Endothelial cell of umbilical vein (primary cell): ENCODE measurements at regions not wholly inside any gene's neighbourhood (a gene's known extent, or its start where the extent isn't known, plus 50 kb on each side); places are given as distances from the start of the nearest gene placed in this dataset.

Experiments
- BruUV-seq: library from RNA; stranded (reverse); fragments of 400-500 nt; replicated peaks from 2 replicates; lab custom pipeline; 2021; lab: Mats Ljungman, UMichigan
- CTCF ChIA-PET: fragments of 300-600, 350-600 bp; sonication (Branson Sonifier 250); formaldehyde crosslinking; loops from one replicate; lab custom pipeline; 2021; ENCODE audit warnings: antibody characterized with exemption, inconsistent platforms; lab: Charles Lee
- POLR2A ChIA-PET: fragments of 300-600, 350-600 bp; sonication (Branson Sonifier 250); formaldehyde crosslinking; loops from one replicate; lab custom pipeline; 2021; ENCODE audit warnings: antibody characterized with exemption, inconsistent platforms; lab: Charles Lee
- DNase-seq: peaks from one replicate; pipeline ENCODE4 v3.0.0-alpha.2; 2011; ENCODE audit warnings: low read depth, low spot score
- FAIRE-seq: peaks from 2 replicates; lab custom pipeline; 2011; peaks lifted over from hg19 to GRCh38; lab: Jason Lieb, UNC
- H2AFZ ChIP-seq: 2 replicates; pipeline ENCODE4 v1.6.0; 2012; ENCODE audit warnings: low read depth, low read length, control low read depth, inconsistent platforms
- H3K27ac ChIP-seq: 2 replicates; pipeline ENCODE4 v1.5.1; 2011; ENCODE audit warnings: low read depth, mild to moderate bottlenecking, control low read depth, low read length, moderate library complexity; ENCODE audit not compliant: insufficient read depth
- H3K27me3 ChIP-seq, 2 experiments: 2 replicates each; pipeline versions ENCODE4 v1.6.0 to v1.6.1; 2011; ENCODE audit warnings: low read length in 2 of 2, mixed read lengths in 1 of 2; ENCODE audit not compliant: control insufficient read depth in 2 of 2, insufficient read depth in 2 of 2
- H3K36me3 ChIP-seq, 2 experiments: 2 replicates in 1 of 2; 3 replicates in 1 of 2; pipeline ENCODE4 v1.5.1; 2011; ENCODE audit warnings: low read length in 2 of 2, mild to moderate bottlenecking in 1 of 2, moderate library complexity in 1 of 2; ENCODE audit not compliant: control insufficient read depth in 2 of 2, insufficient read depth in 2 of 2; ENCODE audit errors: extremely low read depth in 1 of 2
- H3K4me1 ChIP-seq: 3 replicates; pipeline ENCODE4 v1.5.1; 2011; ENCODE audit warnings: mild to moderate bottlenecking, low read length; ENCODE audit not compliant: control insufficient read depth, insufficient read depth; ENCODE audit errors: extremely low read depth
- H3K4me2 ChIP-seq: 2 replicates; pipeline ENCODE4 v1.6.1; 2011; ENCODE audit warnings: low read length, control low read depth, mixed read lengths; ENCODE audit not compliant: insufficient read depth
- H3K4me3 ChIP-seq, 3 experiments: fragments of 200-600 bp in 1 of 3; sonication (generic), shearing (Covaris generic) in 1 of 3; replicated peaks in 1 of 3; 2 replicates each; pipeline ENCODE4 v1.5.1; 2011 to 2016; ENCODE audit warnings: control low read depth in 3 of 3, low read length in 3 of 3, mild to moderate bottlenecking in 2 of 3, inconsistent platforms in 1 of 3, low read depth in 1 of 3, moderate library complexity in 1 of 3; ENCODE audit not compliant: insufficient read depth in 1 of 3
- H3K79me2 ChIP-seq: 2 replicates; pipeline ENCODE4 v1.6.0; 2012; ENCODE audit warnings: low read length, inconsistent platforms; ENCODE audit not compliant: control insufficient read depth, insufficient read depth
- H3K9ac ChIP-seq: replicated peaks from 2 replicates; pipeline ENCODE3; 2011; ENCODE audit warnings: low read length, control low read depth; ENCODE audit not compliant: insufficient read depth; ENCODE audit errors: extremely low read depth
- H3K9me1 ChIP-seq: replicated peaks from 3 replicates; pipeline ENCODE4 v1.6.0; 2011; ENCODE audit warnings: mild to moderate bottlenecking, low read length; ENCODE audit not compliant: control insufficient read depth, insufficient read depth; ENCODE audit errors: extremely low read depth
- H3K9me3 ChIP-seq: replicated peaks from 2 replicates; pipeline ENCODE4 v1.5.1; 2012; ENCODE audit warnings: low read length, inconsistent platforms; ENCODE audit not compliant: control insufficient read depth, insufficient read depth
- H4K20me1 ChIP-seq: replicated peaks from 2 replicates; pipeline ENCODE3; 2011; ENCODE audit warnings: mild to moderate bottlenecking, low read length; ENCODE audit not compliant: control insufficient read depth, insufficient read depth; ENCODE audit errors: extremely low read depth
- CTCF ChIP-seq, 2 donors: IDR thresholded peaks; 1 replicate in 1 of 2; 2 replicates in 1 of 2; pipeline ENCODE4 v1.5.1; 2011; ENCODE audit warnings: low read length in 2 of 2, mild to moderate bottlenecking in 2 of 2, moderate library complexity in 2 of 2, control low read depth in 1 of 2, inconsistent platforms in 1 of 2, low read depth in 1 of 2; ENCODE audit not compliant: insufficient read depth in 1 of 2; ENCODE audit errors: extremely low read depth in 1 of 2
- EZH2 ChIP-seq: IDR thresholded peaks from 2 replicates; pipeline ENCODE4 v1.6.1; 2012; ENCODE audit warnings: borderline replicate concordance, low read depth, mild to moderate bottlenecking, moderate library complexity, low read length, inconsistent platforms; ENCODE audit not compliant: severe bottlenecking
- FOS ChIP-seq: IDR thresholded peaks from 2 replicates; pipeline ENCODE4 v1.6.1; 2011; ENCODE audit warnings: mild to moderate bottlenecking, low read length, moderate library complexity, borderline replicate concordance; ENCODE audit not compliant: insufficient read depth
- GATA2 ChIP-seq: IDR thresholded peaks from 2 replicates; pipeline ENCODE4 v1.7.0; 2011; ENCODE audit warnings: low read depth, mild to moderate bottlenecking, moderate library complexity, mixed read lengths, low read length; ENCODE audit not compliant: insufficient read length, insufficient read depth
- JUN ChIP-seq: IDR thresholded peaks from 2 replicates; pipeline ENCODE4 v1.6.1; 2011; ENCODE audit warnings: borderline replicate concordance, low read depth; ENCODE audit not compliant: insufficient read length, insufficient read depth
- MAX ChIP-seq: IDR thresholded peaks from 2 replicates; pipeline ENCODE4 v1.6.1; 2011; ENCODE audit not compliant: insufficient read depth, insufficient read length
- MYC ChIP-seq: IDR thresholded peaks from one replicate; pipeline ENCODE4 v1.6.1; 2011; ENCODE audit warnings: mild to moderate bottlenecking, low read depth, low read length
- POLR2A ChIP-seq: IDR thresholded peaks from 2 replicates; pipeline ENCODE4 v1.6.1; 2012; ENCODE audit warnings: low read depth, mild to moderate bottlenecking, control low read depth, low read length
- POLR2AphosphoS5 ChIP-seq: IDR thresholded peaks from 2 replicates; pipeline ENCODE4 v1.6.1; 2012; ENCODE audit warnings: low read depth, mild to moderate bottlenecking, control low read depth, low read length, moderate library complexity; ENCODE audit not compliant: insufficient read depth
- dilution Hi-C: fragments of 300-500 bp; cut with MboI; formaldehyde crosslinking; loops from one replicate; pipeline ENCODE4 v1.15.0; 2019; ENCODE audit warnings: low sequenced_read_pairs; ENCODE audit not compliant: extremely low pct_ligation_motif_present
- intact Hi-C: fragments of 100-400 bp; cut with micrococcal nuclease; formaldehyde crosslinking; loops from one replicate; pipeline ENCODE4 v1.10.0; 2022

GRCh38 chr1:223477456-223477855 is 84.2 kb downstream of the CCDC185 start:
- H3K9me1 ChIP-seq, result no peaks in the 10 kb centered on the region
- dilution Hi-C loops, result no loop called here
- no peak for TF ChIP-seq FOS
- TF ChIP-seq MAX, result no peak
- TF ChIP-seq POLR2AphosphoS5, result no peak
- no peak for TF ChIP-seq GATA2
- TF ChIP-seq POLR2A, result no peak
- no peak for TF ChIP-seq EZH2
- no peak for TF ChIP-seq CTCF (IDR thresholded peaks at IDR 0.05; ENCODE audit: extremely low read depth in 1 of 2, insufficient read depth in 1 of 2, low read depth in 1 of 2, low read length in 2 of 2)
- TF ChIP-seq MYC, result no peak
- TF ChIP-seq JUN, result no peak
- no peak overlapping the region for H3K9ac ChIP-seq
- ChIA-PET CTCF (no interaction called here), POLR2A (no interaction called here)
- no peaks in the 10 kb centered on the region for H3K4me1 ChIP-seq
- H3K27ac ChIP-seq, result no peak overlapping the region
- no peak overlapping the region for H2AFZ ChIP-seq
- no peak overlapping the region for H3K4me2 ChIP-seq
- DNase-seq, result no peak
- no peak for FAIRE-seq
- no peaks in the 10 kb centered on the region for H3K79me2 ChIP-seq
- H3K36me3 ChIP-seq, result no peaks in the 10 kb centered on the region
- BruUV-seq, result no TSS peak
- no peaks in the 10 kb centered on the region for H3K27me3 ChIP-seq
- no peaks in the 10 kb centered on the region for H4K20me1 ChIP-seq
- intact Hi-C loops, result no loop called here
- H3K4me3 ChIP-seq, result no peak overlapping the region
- no peaks in the 10 kb centered on the region for H3K9me3 ChIP-seq
